Suppressor macrophage treated with lipopolysaccharide for 1 hour (primary cell): ENCODE measurements at regions not wholly inside any gene's neighbourhood (a gene's known extent, or its start where the extent isn't known, plus 50 kb on each side); places are given as distances from the start of the nearest gene placed in this dataset.
A peak's percentile ranks its signal among the peaks of the same experiment; 100 is the strongest.

ENCODE experiments used
- DNase-seq, 3 donors: peaks; one replicate each; pipeline ENCODE4 v3.0.0-alpha.2; 2020 to 2022

DNA sequence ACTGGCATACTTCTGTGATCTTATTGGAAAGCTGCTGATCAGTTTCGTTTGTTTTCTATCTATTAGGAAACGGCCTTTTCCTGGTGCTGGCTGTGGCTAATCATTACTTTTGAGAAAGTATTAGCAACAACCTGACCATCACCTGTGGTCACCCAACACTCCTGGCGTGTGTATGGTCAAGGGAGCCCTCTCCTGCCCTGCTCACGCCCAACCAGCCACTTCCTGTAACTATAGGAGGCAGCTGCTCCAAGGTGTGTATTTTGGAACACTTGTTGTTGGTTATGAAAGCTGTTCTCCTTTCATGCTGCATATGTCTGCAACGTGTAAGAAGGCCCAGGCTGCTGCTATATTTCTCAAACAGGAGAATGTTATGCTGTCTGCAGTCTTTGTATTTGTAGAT, 1582.8 kb downstream of the AACS start:
- DNase-seq, result no peak

DNA sequence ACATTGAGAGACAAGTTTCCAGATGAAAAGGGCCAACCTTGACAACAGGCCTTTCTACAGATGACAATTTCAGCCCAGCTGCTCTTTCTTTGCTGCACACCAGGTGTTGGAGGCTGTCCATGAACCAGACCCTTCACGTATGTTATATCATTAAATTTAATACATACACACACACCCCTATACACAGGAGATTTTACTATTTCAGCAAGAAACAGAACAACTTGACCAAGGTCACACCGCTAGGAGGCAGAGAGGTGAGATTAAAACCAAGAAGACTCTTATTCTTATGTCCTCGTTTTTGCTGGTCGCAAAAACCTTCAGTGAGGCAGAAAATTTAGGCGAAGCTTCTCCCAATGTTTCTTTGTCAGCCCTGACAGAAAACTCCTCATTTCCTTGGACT, 1585.9 kb downstream of the AACS start:
- no peak for DNase-seq

DNA sequence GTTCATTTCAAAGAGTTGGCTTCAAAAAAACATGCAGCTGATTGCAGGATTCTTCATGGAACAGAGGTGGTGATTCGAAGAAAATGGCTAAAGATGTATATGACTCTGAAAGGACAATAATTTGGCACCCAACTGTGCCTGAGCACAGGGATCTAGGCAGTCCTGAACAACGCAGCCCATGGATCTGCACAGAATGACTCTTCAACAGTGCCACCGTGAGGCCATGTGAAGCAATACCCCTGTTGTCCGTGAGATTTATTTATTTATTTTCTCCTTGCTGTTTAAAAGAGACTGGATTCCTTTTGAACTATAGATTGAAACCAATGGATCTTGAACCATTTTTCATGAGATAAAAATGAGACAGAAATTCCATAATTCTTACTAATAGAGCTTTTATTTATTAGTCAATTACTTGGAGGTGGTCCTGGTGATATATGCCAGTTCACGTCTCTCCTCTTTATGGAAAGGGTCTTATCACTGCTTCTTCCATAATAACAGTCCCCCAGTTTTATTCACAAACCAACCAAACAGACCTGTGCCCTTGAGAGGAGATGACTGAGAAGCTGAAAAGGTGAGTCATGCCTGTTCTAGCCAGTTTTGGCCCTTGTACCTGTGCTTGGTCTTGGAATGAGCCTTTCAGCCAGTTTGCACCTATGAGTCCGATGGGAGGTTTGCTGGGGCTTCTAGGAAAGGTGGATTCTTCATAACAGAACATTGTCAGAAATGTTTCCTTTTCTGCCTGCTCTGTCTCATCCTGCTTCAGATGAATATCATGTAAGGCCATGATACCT, 1598.3 kb downstream of the AACS start:
- DNase-seq, result peak in 2 of 3 donors; percentile 4 to 11

DNA sequence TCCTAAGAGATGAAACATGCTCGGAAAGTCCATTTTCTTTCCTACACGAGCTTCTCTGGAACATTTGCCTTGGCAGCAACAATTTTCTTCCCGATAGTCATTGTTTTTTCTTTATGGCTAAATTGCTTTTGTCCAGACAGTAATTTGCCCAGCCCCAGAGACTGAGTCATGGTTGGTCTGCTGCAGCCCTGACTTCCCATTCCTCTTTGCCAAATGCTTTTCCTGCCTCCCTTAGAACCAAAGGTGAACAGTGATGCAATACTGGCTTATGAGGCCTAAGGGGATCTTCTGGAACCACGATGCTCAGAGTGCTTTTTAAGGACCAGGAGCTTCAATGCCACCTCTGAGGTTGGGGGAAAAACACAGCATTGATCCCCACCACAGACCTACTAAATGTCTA, 1599.6 kb upstream of the TMEM132C start:
- peak in 1 of 3 donors; percentile 9 for DNase-seq

DNA sequence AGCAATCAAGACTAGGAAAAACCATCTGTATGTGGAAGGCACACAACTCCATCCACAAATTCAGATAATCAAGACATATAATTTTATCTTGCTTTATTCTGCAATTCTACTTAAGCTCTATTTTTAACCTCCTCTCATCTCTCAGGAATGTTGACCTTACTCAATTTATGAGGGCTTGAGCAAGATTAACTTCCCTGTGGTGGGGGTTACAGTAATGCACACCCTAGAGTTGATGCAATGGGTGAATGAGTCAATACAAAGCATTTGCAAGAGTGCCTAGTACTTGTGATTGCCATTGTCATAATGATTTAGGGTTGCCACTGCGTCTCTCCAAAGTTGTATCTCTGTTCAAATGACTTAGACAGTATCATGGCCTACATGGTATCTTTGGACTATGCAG, 1598.4 kb upstream of the TMEM132C start:
- DNase-seq, result peak in 1 of 3 donors; percentile 5

DNA sequence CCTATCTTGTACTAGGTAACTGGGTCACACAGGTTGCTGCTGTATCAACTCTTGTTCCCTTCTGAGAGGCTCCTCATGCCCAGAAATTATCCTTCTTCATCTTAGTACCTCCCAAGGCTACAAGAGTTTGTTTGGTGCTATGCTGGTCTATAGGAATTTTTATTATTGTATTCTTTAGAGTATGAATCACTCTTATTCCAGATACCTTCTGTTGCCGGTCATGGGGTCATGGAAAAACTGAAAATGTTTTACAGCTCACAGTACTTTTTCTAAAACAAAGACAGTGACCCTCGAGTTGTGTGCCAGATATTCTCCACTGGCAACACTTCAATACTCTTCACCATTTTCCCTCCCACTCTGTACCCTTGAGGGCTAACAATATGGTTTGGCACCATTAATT, 1598.0 kb upstream of the TMEM132C start:
- no peak for DNase-seq

DNA sequence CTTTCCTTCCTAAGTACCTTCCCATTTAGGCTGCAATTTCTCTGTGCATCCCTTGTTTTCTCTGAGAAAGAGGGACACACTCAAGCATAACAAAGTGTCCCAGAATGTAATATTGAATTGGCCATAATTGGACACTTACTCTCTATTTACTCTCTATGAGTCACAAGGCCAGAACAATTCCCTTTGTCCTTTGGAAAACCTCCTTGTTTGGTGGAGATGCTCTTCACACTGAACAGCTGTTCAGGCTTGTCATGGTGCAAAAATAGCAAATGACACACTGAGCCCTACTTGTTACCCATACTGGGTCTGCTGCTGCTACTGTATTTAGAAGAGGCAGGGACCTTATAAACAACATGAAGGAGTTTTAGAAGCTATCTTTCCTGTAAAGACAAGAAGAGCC, 1590.5 kb upstream of the TMEM132C start:
- DNase-seq, result no peak

DNA sequence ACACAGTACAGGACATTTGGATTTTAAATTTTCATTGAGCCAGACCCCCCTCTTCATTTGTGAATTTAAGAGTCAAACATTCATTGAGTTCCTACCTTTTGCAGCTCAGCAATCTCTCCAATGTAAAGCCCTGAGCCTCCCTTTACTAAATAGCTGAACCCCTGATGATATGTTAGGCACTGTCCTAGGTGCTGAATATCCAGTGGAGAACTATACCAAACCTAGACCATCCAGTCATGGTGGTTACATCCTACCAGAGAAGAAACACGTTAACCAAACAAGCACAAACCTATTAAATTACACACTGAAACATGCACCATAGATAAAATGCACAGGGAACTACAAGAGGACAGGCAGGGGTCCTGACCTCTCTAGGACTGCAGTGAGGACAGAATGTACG, 1585.3 kb upstream of the TMEM132C start:
- no peak for DNase-seq

DNA sequence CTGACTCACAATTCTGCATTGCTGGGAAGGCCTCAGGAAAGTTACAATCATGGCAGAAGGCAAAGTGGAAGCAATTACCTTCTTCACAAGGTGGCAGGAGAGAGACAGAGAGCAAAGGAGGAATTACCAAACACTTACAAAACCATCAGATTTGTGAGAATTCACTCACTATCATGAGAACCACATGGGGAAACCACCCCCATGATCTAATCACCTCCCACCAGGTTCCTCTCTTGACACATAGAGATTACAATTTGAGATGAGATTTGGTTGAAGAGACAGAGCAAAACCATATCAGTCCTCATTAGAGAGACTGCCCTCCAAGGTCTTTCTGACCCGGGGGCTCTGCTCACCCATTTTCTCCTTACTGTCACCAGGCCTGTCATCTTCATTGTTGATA, 1582.3 kb upstream of the TMEM132C start:
- DNase-seq, result no peak

DNA sequence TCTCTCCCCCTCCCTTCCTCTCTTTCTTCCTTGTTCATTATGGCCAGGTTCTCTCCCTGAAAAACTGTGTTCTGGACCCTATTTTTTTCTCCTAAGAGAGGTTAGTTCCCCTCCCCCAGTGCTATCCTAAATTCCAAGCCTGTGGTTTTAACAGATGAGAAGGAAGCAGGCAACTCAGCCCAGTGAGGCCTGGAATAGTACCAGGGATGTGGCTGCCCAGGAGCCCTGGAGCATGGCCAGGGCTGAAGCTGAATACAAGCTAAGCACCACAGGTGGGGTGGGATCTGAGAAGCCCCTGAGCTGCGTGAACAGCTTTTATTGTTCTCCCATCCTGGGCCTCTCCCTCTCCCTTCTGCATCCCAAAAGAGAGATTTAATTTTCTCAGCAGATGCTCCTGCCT, 1581.3 kb upstream of the TMEM132C start:
- DNase-seq, result no peak

DNA sequence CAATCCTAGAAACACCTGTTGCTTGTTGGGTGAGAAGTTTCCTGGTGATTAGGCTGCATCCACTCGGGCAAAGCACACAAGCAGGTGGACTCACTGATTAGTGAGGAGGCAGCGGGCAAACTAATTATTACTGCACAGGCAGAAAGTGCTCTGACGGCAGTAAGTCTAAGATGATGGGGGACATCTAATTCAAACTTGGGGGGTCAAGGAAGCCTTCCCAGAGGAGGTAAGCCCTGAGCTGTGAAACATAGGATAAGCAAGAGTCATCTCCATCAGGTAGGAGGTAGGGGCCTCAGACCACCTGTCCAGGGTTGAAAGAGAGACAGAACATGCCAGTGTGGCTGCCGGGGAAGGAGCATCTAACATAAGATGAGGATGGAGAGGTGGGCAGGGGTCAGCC, 1578.4 kb upstream of the TMEM132C start:
- no peak for DNase-seq

DNA sequence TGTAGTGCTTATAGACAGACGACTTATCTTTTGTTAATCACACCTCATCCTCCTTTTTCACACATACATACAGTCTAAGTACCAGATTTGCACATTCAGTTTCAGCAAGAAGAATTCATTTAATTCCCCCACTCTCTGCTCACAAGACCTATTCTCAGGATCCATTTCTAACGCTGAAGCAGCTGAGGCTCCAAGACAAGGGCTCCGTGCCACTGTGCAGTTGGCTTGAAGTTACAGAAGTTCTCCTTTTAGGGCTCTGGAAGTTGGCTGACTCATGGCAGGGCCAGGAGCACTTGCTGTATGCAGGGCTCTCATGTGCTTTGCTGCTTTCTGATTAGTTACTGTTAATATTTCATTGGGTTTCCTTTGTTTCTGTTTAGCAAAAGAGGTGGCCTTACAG, 1566.9 kb upstream of the TMEM132C start:
- no peak for DNase-seq

DNA sequence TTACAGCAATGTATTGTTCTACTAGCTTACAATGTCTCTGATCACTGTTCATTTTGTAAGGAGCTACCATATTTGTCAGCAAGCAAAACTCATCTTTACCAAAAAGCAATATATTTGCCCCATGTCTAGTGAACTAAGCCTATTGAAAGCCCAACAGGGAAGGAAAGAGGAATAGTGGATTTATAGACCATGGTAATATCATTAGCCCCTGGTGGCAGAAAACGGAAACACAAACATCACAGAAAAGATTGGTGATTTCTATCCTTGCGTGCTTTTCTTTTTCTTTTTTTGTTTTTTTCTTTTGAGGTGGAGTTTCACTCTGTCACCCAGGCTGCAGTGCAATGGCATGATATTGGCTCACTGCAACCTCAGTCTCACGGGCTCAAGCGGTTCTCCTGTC, 1562.4 kb upstream of the TMEM132C start:
- no peak for DNase-seq

DNA sequence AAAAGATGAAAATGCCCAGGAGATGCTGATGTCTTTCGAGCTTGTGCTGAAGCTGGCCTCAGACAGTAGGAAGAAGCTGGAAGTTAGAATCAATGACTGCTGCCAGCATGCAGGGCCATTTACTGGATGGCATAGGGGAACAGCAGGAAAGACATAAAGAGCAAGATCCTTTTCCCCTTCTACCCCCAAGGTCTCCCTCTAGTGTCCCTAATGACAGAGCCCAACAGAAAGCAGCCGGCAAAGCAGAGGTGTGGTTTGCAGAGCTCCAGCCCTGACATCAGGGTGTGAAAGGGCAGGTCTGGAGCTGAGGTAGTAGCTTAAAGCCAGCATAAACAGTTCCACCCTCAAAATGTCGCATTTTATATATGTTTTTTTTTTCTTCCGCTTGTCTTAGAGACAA, 1560.7 kb upstream of the TMEM132C start:
- DNase-seq, result no peak

DNA sequence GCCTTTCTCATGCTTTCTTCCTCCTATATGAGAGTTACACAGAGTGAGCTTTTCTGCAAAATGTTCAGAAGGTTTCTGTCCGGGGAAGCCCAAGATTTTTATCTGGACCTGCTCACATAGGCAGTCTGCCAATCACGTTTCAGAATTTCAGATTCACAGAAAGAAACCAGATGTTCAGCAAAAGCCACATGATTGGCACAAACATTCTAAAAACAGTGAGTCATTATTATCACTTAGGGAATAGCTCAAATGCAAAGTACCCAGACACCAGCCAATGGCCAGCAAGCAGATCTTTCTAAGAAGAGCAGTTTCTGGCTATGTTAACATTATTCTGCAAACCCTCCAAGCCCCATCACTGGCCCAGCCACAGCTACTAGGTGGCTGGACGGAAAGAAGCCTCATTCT, 1558.5 kb upstream of the TMEM132C start:
- DNase-seq, result no peak

DNA sequence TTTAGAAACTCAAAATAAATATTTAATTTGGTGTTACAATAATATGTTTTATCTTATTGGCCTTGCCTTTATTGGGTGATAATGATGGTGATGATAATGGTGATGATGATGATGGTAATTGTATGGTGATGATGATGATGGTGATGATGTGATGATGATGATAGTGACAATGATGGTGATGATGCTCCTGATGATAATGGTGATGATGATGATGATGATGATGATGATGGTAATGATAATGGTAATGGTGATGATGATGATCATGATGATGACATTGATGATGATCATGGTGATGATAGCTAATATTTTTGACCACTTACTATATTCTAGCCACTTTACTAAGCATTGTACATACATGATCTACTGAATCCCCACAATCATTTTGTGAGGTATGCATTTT, 1548.6 kb upstream of the TMEM132C start:
- DNase-seq, result no peak

DNA sequence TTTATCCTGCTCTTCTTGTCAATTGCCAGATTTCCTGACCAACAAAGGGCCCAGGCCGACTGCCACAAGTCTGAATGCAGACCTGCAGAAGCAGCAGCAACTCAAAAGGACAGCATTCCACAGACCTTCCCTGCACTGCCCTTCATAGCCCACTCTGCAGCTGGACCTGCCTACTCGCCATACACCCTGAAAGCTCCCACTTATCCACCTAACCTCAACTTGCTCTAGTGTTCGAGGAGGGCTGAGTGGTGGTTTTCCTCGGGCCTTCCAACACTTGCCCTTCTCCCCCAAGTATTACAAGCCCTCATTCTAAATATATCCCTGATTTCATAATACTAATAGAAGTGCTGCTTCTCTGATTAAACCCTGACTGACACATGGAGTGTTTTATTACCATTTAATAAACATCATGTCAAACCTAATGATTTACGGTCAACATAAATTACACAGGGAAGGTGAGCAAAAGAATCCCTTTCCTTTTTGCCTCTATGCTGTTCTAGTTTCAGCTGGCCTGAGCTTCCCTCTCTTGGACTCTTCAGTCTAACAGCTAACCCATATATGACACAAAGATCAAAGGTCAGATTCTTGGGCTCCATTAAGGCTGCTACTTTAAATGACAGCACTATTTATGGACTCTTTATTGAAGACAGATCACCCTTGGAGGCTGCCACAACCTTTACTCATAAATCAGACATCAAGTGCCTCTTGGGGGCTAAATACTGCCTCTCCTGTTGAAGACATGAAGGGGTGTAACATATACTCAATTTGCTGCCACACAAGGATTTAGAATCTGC, 1546.9 kb upstream of the TMEM132C start:
- no peak for DNase-seq

DNA sequence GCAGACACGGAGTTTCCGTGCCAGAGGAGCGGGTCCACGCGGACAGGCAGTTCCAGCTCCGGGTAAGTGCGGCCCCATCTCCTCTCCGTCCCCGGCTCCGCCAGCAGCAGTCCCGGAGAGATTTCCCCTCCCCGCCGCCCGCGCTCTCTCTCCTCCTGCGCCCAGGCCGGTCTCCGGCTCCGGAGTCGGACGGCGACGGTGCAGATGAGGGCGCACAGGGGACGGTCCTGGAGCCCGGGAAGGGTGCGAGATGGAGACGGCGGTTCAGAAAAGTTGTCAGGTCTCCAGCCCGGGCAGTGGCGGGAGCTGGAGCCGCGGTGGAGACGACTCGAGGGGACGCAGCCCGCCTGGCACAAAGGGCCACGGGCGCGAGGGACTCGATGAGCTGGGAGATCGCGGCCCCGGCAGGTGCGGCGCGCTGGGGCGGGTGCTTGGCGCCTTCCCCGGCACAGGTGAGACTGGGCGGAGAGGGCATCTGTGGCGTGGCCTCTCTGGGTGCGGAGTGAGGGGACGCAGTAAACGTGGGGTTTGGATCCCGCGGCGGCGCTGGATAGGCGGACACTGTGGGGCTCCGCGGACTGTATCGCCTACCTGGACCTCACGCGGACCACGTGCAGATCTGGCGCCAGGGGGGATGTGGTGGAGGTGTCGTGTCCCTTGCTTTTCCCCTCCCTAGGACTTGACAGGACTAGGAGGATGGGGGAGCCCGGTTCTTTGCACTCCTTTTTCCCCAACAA, 1540.3 kb upstream of the TMEM132C start:
- DNase-seq, result no peak

DNA sequence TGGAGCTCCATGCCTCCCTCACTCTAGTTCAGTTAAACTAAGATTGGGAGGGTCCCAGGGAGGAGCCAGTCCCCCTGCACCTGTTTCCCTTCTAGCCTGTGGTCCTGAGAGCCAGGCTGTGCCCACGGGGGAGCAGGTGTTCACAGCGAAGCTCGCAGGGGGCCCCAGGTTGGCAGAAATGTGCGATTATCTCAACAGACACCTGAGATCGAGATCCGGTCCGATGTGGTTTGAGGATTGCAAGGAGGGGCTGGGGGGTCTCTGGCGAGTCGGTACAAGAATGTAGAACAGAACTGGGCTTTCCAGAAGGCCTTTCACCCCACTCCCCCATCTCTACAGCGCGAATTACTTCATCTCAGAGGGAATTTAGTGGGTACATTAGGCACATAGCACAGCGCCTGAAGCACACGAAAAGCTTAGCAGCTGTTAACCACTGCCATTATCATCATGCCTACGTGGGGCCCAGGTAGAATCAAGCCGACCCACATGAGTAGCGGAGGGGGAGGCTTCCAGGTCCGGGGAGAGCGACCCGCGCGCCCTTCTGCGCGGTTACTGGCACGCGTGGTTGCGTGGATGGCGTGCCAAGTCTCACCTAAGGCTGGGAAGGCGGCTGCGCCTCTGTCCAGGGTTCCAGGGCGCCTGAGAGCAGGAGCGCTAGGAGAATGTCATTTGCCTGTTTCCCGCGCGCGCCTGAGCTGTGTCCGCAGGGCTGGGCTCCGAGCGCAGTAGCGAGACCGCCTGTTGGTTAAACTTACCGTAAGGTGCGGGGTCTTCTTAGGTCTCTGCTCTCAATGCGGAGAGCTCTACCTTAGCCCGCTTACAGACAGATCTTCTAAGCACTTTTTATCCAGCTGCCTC, 1539.5 kb upstream of the TMEM132C start:
- DNase-seq, result no peak

DNA sequence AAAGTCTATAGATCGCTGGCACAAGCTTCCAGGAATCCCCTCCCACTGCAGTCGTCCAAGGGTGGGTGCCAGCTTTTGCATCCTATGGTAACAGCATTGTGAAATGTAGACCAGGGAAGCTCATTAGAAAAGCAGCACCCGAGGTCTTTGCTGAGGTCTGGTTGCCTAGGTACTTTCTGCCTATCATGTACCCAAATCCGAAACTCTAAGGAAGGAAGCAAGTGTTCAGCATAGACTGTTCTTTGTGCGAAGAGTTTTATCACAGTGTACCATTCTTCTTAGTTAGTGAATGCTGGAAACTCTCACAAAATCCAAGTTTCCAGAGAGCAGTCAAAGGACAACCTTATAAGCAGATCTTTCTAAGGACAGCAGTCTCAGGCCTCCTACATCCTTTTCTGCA, 1532.7 kb upstream of the TMEM132C start:
- DNase-seq, result no peak

DNA sequence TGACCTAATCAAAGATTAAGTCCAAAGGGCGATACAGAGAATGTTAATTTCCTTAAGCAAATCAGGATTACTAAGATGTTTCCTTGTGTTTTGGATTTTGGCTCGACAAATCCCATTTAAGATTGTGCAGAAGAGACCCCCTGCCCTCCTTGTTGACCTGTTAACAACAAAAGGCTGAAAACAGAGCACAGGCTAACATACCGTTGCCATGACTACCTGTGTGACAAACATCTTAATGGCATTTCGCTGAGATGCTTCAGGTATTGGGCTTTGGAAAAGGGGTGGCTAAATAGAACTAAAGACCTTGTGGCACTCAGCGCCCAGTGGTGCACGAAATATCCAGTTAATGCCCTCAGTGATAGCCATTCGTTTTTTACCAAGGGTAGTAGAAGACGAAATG, 1532.3 kb upstream of the TMEM132C start:
- DNase-seq, result no peak

DNA sequence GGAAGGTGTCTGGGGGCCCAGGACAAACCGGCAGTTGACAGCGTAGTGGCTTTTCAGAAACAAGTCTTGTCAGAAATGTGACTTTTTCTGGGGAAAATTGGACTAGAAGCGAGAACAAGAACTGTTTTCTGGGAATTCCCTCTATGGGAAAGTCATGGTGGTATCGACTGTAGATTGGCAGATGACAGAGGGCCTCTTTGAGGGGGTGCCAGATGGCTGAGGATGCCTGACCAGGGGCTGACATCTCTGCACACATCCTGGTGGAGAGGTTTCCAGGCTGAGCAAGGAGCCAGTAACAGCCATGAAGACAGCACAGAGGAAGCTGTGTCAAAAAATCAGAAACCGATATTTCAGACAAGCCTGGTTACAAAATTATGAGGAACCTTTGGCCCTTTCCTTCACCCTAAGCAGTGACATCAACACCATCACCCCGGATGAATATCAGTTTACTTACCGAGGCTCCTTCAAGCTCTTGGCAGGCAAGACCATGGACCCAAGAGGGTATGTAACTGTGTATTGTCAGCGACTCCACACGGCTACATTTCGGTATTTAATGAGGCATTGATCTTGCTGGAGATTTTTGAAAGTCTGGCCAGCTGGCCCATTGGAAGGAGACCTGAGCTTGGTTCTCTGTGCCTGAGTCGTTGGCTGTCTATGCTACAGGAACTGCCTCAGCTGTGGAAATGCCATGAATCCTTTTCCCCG, 1525.3 kb upstream of the TMEM132C start:
- no peak for DNase-seq
